Fibroblast of skin of abdomen (primary cell): ENCODE measurements at regions not wholly inside any gene's neighbourhood (a gene's known extent, or its start where the extent isn't known, plus 50 kb on each side); places are given as distances from the start of the nearest gene placed in this dataset.

Source experiments
- DNase-seq: peaks from one replicate; pipeline ENCODE4 v3.0.0-alpha.2; 2013

DNA sequence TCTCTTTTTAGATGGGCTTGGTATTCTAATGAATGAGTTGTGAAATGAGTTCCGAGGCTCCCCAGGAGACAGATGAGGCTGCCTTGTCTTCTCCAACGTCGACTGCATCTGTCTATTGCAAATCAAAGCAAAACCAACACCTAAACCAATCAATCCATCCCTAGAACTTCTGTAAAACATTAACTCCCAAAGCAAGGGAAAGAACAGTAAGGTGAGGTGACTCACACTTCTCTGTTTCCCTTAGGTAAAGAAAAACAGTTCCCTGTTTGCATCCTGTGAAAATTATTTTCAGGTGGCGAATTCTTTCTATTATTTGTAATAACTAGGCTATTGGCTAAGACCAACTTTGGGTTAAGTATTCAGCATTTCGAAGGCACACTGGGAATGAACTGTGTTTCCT lies 249.4 kb downstream of the EPHA4 start:
- DNase-seq, result no peak

DNA sequence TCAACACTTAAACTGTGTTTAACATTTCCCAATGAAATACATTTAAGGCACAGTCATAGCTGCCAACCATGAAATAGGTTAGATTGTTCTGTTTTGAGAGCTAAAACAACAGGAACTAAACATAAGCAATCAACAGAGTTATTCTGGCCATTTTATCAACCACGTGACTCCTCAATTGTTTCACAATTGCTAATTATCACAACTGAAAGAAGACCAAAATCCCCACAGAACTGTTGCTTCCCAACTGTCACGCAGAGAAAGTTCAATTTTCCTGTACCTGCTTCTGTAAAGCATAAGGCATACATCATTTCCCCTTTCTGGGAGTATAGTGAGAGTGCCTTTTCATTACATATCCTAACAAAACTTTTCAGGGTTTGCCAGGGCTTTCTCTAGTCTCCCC lies 248.6 kb downstream of the EPHA4 start:
- no peak for DNase-seq

DNA sequence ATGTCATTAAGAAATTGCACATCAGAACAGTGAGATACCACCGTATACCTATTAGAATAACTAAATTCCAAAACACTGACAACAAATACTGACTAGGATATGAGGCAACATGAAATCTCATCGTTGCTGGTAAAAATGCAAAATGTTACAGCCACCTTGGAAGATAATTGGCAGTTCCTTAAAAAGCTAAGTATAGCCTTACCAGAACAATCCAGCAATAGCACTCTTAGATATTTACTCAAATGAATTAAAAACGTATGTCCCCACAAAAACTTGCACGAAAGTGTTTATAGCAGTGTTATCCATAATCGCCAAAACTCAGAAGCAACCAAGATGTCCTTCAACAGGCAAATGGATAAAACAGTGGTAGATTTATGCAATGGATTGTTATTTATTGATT lies 241.7 kb downstream of the EPHA4 start:
- DNase-seq, result peak; percentile 36

DNA sequence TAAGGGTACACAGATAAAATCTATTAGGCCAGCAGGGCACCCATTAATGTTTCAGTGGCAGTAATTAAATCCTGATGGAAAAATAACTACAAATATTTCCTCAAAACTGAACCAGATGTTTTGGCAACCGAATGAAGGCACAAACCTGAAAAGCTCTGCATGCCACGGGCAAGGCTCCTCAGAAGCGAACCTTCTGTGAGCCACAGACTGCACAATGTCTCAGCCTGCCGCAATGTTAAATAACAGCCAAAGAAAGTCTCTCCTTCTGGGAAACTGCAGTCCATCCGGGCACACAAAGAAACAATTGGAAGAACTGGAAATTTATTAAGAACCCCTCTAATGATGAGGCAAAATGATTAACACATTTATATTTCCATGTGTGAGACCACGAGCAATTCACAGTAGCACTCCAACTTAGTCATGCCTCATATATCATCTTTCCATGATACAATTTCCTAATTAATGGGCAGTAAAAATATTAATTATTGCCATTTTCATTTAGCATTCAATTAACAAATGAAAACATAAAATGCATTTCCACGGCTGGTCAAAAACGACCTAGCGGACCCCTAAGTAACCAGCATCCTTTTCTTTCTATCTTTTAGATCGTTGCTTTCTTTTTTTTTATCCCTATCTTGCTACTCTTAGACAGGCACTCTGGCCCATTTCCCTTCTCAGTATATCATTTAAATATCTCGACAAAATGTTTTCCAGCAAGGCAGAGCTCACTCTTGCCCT lies 237.5 kb downstream of the EPHA4 start:
- peak; percentile 66 for DNase-seq

DNA sequence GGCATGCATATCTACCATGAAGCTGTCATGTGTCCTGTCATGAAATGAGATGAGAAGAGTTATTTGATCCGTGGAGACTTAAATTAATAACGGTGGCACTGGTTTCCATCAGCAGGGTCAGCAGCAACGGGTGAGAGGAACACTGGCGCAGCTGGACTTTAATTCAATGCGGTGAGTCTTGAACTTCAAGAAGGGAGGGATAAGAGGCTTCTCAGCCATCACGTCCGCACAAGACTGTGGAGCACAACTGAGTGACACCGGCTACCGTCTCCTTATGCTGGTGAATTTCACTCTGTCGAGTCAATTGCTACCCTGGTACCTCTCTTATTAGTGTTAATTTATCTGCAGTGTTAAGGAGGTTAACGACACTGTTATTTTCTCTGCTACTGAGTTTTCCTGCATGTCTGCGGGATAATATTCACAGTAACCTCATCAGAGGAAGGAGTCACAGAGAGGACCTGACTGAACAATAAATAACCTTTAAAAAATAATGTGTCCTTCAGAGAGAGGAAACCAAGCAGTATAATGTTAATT lies 236.8 kb downstream of the EPHA4 start:
- DNase-seq, result no peak

DNA sequence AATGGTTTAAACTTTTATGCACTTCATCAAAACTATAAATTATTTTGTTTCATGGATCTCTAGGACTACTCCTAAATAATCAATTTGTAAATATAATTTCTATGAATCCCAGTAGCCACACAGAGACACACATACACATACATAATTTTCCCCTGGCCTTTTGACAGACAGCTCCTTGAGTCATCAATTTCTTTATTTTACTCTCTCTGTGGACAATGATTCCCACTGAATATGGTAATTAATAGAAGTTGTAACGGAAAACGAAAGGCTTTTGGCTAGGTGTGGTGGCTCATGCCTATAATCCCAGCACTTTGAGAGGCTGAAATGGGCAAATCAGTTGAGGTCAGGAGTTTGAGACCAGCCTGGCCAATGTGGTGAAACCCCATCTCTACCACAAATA lies 235.1 kb downstream of the EPHA4 start:
- no peak for DNase-seq

DNA sequence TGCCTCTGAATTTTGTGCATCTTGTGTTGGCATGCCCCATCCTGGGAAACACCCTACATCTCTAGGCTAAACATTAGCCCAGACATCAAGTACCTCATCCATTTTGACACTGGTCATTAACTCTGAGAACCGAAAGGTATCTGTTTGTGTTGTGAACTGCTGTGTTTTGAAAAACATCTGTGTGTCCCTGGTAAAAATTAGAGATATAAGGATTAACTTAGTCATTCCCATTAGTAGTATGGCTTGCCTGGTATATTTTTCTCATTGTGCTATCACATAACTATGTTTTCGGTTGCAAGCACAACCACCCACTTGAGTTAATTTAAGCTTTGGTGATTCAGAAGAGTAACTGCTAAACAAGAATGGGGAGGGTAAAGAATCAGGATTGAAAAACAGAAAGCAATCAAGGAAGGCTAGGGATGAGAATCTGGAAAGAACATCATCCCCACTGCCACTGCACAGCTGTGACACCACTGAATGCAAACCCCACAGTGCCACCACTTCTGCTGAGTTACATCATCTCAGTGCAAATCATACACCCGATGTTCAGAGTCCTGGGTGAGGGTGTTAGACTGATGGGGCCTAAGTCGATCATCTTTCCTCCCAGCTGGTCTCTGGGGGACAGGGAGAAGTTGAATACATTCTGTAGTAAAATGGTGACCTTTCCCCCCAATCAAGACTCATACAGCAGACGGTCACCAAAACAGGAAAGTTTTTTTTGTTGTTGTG lies 234.0 kb downstream of the EPHA4 start:
- DNase-seq, result no peak

DNA sequence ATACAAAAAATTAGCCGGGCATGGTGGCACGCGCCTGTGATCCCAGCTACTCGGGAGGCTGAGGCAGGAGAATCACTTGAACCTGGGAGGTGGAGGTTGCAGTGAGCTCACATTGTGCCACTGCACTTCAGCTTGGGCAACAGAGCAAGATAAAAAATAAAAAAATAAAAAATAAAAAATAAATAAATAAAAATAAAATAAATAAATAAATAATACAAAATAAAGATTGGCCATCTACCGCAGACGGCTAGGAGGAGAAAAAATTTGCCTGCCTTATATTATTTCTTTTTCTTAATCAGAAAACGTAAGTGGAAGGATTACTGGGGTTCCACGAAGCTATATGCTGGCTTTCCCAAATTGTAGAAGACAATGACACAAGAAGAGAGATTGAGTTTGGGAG lies 229.7 kb downstream of the EPHA4 start:
- no peak for DNase-seq

DNA sequence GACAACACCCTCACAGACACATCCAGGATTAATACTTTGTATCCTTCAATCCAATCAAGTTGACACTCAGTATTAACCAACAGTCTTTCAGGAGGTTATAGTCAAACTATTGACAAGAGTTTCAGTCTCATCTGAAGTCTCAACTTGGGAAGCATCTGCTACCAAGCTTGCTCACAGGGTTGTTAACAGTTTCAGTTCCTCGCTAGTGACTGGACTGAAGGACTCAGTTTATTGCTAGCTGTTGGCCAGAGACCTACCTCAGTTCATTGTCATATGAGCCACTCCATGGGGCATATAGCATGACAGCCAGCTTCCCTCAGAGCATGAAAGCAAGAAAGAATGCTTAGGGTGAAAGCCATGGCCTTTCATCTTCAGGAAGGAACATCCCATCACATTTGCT lies 228.6 kb downstream of the EPHA4 start:
- DNase-seq, result no peak

DNA sequence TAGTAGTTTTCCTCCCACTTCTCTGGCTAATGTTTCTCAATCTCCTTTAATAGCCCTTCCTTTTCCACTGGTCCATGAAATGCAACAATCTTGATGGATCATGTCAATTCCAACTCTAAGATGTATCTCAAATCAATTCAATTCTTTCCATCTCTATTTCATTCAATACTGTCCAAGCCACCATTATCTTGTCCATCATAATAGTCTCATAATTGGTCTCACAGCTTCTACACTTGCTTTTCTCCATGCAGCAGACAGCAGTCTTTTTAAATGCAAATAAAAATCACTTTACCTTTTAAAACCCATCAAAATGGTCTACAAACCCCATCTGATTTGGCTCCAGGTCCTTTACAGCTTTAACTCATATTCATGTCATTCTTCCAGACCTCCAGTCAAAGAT lies 226.6 kb downstream of the EPHA4 start:
- DNase-seq, result no peak

DNA sequence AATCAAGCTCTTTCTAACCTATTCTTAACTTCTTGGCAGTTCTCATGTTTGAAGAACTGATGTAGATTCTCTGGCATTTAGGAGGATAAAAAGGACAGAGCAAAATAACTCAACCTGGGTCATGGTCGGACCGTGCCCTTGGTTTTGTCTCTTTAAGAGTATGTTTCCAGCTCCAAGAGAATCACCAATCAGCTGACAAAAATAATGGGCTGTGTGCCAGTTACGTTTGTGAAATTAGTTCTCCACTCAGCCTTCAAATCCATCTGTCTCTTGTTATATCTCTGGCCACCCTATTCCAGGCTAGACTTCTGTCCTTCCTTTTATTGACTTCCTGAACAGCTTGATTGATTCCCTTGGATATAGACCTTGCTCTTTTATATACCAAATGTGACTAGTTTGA lies 225.7 kb downstream of the EPHA4 start:
- no peak for DNase-seq

DNA sequence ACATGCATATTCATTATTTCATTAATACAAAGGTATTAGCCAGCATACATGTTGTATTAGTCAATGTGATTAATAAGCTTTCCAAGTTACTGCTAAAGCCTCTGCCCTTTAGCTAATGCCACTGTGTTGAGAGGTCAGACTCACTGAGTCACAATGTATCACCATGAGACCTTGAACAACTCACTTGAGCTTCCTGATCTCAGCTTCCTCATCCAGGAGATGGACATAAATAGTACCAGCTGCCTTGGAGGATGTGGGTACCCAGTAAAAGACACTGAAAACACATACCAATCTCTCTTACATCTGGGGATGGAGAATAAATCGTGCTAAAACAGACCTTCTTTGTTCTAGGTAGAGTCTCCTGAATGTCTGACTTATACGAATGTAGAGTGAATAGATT lies 224.6 kb downstream of the EPHA4 start:
- peak; percentile 21 for DNase-seq

DNA sequence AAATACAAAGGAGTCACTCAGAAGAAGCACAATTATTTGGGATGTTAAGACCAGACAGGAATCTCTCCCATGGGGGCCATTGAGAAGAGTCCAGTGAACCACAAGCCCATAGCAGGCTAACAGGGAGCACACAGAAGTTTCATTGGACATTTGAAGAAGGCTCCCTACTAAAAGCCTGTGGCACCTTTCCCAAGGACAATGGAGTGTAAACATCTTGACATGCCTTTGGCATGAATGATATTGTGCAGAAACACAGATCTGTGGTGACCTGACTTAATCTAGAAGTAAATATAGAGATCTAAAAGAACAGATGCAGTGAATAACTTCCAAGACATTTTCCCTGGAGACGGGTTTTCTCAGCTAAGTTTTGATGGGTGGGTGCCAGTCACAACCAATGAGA lies 221.5 kb downstream of the EPHA4 start:
- peak; percentile 33 for DNase-seq

DNA sequence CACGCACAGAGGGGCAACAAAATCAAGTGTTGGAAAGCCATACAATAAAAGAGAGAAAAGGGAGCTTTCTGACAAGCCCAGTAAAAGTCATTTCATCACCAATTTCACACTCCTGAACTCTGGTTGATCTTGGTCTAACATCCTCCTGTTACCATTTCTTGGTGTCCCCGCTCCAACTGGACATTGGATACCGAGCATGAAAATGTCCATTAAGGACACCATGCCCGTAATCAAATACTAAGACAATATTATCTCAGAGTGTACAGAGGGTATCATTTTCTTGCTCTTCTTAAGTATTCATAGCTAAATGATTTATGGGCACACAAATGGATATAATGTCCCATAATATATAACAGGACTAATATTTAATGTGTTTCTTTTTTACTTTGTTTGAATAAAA lies 218.9 kb downstream of the EPHA4 start:
- DNase-seq, result no peak

DNA sequence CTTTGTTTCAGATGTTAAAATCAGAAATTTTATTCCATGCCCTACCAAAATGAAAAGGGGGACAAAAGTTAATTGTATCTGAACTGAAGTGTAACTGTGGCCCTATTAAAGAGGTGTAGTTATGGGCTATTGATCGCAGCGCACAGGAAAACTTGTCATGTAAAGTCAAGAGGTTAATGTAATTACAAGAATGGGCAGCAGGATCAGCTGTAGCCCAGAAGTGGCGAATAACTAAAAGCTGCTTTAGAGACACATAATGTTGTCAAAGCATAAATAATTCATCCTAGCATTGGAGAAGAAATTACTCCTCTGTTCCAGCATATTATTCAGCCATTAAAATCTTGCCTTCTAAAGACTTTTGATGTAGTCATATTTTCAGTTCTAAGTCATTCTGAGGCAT lies 211.8 kb downstream of the EPHA4 start:
- DNase-seq, result no peak

DNA sequence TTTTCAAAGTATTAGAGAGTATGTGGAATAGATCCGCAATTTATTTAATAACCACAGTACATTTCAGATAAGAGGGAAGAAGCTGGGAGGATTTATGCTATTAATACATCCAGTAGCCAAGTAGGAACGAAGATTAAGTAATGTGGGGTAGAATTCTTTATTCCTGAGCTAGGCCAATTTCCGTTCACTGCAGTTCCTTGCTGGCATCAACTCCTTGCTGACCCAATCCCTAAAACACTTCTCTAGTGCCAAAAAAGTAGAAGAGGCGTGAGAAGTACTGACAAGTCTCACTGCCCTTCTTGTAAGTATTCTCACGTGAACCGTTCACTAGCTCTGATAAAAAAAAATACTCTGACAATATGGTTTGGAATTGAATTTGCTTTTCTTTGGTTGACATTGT lies 211.4 kb downstream of the EPHA4 start:
- DNase-seq, result no peak

DNA sequence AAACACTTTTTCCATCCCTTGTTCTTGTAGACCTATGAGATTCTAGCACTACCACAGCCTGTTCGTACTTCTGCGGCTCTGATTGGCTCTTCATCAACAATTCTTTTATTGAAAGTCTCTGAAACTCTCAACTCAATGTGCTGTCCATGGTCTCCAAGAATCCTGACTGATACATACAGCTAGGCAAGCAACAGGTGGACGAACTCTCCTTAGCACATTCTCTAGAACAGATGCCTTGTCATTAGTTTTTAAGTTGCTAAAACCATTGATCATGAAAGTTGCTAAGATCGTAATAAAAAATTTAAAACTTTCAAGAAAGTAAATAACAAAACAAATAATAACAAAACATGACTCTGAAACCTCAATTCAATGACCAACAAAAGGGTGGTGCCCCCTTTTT lies 210.5 kb downstream of the EPHA4 start:
- no peak for DNase-seq

DNA sequence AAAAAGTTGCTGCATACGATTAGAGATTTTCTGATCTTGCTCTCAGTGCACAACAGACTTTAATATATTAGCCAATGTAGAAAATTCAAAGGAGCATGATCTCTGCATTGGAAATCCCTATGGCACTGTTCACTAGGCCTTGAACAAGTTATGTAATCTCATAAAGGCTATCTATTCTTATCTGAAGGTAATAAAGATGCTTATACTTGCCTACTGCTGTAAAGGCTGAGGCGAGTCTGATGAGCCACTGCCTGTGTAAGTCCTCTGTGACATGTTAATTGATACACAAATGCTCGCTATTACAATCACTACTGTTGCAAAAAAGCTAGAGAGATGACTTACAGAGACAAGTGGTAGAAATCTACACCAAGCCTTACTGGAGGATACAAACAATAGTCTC lies 207.4 kb downstream of the EPHA4 start:
- DNase-seq, result no peak
